Loucy (cell line): ENCODE measurements at regions not wholly inside any gene's neighbourhood (a gene's known extent, or its start where the extent isn't known, plus 50 kb on each side); places are given as distances from the start of the nearest gene placed in this dataset.

Source experiments
- EZH2phosphoT487 ChIP-seq: fragments of 200-600 bp; IDR thresholded peaks from 2 replicates; pipeline ENCODE4 v1.6.1; 2018; ENCODE audit warnings: antibody characterized with exemption, mild to moderate bottlenecking, moderate library complexity, borderline replicate concordance
- TF ChIP-seq, protein P1 (sequence below): fragments of 200-600 bp; sonication (generic); conservative IDR thresholded peaks from 2 replicates; pipeline ENCODE4 v1.5.1; 2014; ENCODE audit warnings: mild to moderate bottlenecking, antibody characterized with exemption, low read length

DNA sequence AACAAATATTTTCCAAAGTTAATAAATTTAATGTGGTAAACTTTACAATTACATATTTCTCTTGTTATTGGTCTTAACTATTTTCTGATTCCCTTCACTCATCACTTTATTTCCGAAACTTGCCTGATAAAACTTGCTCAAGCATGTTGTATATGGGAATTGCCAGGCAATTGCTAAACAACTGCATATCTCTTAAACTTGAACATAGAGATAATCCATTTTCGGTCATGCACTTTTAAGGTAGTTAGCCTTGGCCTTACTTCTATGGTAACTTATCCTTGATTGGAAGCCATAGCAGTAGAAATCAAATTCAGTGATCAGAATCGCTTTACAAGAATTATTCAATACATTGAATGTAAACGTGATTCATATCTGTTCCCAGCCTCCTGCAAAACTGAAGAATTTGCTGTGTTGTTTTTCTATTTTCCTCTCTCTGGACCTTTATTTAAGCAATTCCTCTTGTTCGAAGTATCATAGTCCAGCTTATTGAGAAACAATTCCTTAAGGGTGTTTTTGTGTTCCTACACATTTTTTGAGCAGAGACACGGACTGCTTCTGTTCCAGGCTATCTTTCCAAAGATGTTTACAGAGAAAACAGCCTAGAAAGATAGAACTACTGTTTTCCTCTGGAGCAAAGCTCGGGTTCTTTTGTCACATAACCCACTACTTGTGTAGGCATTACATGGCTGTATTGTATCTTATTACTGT lies 674.3 kb downstream of the IRS1 start:
- TF ChIP-seq, protein P1, sequence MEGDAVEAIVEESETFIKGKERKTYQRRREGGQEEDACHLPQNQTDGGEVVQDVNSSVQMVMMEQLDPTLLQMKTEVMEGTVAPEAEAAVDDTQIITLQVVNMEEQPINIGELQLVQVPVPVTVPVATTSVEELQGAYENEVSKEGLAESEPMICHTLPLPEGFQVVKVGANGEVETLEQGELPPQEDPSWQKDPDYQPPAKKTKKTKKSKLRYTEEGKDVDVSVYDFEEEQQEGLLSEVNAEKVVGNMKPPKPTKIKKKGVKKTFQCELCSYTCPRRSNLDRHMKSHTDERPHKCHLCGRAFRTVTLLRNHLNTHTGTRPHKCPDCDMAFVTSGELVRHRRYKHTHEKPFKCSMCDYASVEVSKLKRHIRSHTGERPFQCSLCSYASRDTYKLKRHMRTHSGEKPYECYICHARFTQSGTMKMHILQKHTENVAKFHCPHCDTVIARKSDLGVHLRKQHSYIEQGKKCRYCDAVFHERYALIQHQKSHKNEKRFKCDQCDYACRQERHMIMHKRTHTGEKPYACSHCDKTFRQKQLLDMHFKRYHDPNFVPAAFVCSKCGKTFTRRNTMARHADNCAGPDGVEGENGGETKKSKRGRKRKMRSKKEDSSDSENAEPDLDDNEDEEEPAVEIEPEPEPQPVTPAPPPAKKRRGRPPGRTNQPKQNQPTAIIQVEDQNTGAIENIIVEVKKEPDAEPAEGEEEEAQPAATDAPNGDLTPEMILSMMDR, result no peak
- TF ChIP-seq EZH2phosphoT487, result no peak
